KMS-11 (cell line): ENCODE measurements at regions not wholly inside any gene's neighbourhood (a gene's known extent, or its start where the extent isn't known, plus 50 kb on each side); places are given as distances from the start of the nearest gene placed in this dataset.

Experiments
- H2AFZ ChIP-seq: fragments of 200-600 bp; sonication (generic); 2 replicates; pipeline ENCODE4 v1.6.1; 2016; ENCODE audit warnings: antibody characterized with exemption, mixed run types, low read depth
- H3K27ac ChIP-seq: fragments of 200-600 bp; sonication (generic); 2 replicates; pipeline ENCODE4 v1.6.1; 2016; ENCODE audit warnings: mild to moderate bottlenecking, mixed run types
- H3K27me3 ChIP-seq: fragments of 200-600 bp; sonication (generic); 2 replicates; pipeline ENCODE4 v1.6.1; 2017; ENCODE audit warnings: mild to moderate bottlenecking, low read depth, mixed run types, moderate library complexity; ENCODE audit not compliant: insufficient read depth
- H3K36me3 ChIP-seq: fragments of 200-600 bp; sonication (generic); 2 replicates; pipeline ENCODE4 v1.6.1; 2017; ENCODE audit warnings: mild to moderate bottlenecking, mixed run types; ENCODE audit not compliant: insufficient read depth
- H3K4me1 ChIP-seq: fragments of 200-600 bp; sonication (generic); 2 replicates; pipeline ENCODE4 v1.6.1; 2016; ENCODE audit warnings: mild to moderate bottlenecking, low read depth, mixed run types; ENCODE audit not compliant: poor library complexity, severe bottlenecking
- H3K4me2 ChIP-seq: fragments of 200-600 bp; sonication (generic); 2 replicates; pipeline ENCODE4 v1.7.0; 2016; ENCODE audit warnings: mild to moderate bottlenecking, mixed run types
- H3K4me3 ChIP-seq: fragments of 200-600 bp; sonication (generic); IDR thresholded peaks from 2 replicates; pipeline ENCODE4 v1.6.1; 2017; ENCODE audit warnings: low read depth, low read length, mixed read lengths; ENCODE audit not compliant: insufficient read depth
- H3K79me2 ChIP-seq: fragments of 200-600 bp; sonication (generic); 2 replicates; pipeline ENCODE4 v1.6.1; 2016; ENCODE audit warnings: low read depth, mixed run types; ENCODE audit not compliant: insufficient read depth
- H3K9ac ChIP-seq: fragments of 200-600 bp; sonication (generic); 2 replicates; pipeline ENCODE4 v1.6.1; 2016; ENCODE audit warnings: mild to moderate bottlenecking, mixed run types
- H4K20me1 ChIP-seq: fragments of 200-600 bp; sonication (generic); 2 replicates; pipeline ENCODE4 v1.6.1; 2016; ENCODE audit warnings: mild to moderate bottlenecking, mixed run types; ENCODE audit not compliant: insufficient read depth
- TF ChIP-seq, protein P1 (sequence below): fragments of 200-600 bp; sonication (generic); conservative IDR thresholded peaks from 2 replicates; pipeline ENCODE4 v1.6.1; 2017; ENCODE audit warnings: low read depth, mild to moderate bottlenecking, antibody characterized with exemption, low read length, moderate library complexity, mixed read lengths

DNA sequence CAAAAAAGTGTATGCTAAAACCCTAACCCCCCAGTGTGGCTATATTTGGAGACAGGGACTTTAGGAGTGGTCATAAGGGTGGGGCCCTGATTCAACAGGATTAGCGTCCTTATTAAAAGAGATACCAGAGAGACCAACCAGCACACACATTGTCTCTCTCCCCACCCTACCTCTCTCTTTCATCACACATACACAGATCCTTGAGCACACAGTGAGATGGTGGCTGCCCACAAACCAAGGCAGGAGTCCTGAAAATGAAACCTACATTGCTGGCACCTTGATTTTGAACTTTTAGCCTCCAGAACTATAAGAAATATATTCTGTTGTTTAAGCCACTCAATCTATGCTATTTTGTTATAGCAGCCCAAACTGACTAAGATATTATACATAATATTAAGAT, 224.2 kb downstream of the KDR start:
- Histone ChIP-seq H3K27me3 (no peaks in the 10 kb centered on the region), H4K20me1 (no peaks in the 10 kb centered on the region), H3K4me3 (no peak overlapping the region), H3K36me3 (no peaks in the 10 kb centered on the region), H3K27ac (no peak overlapping the region), H3K79me2 (no peaks in the 10 kb centered on the region), H3K9ac (no peak overlapping the region), H3K4me2 (no peak overlapping the region), H3K4me1 (peaks cover 16% of the 10 kb centered on the region), H2AFZ (no peak overlapping the region)
- TF ChIP-seq, protein P1, sequence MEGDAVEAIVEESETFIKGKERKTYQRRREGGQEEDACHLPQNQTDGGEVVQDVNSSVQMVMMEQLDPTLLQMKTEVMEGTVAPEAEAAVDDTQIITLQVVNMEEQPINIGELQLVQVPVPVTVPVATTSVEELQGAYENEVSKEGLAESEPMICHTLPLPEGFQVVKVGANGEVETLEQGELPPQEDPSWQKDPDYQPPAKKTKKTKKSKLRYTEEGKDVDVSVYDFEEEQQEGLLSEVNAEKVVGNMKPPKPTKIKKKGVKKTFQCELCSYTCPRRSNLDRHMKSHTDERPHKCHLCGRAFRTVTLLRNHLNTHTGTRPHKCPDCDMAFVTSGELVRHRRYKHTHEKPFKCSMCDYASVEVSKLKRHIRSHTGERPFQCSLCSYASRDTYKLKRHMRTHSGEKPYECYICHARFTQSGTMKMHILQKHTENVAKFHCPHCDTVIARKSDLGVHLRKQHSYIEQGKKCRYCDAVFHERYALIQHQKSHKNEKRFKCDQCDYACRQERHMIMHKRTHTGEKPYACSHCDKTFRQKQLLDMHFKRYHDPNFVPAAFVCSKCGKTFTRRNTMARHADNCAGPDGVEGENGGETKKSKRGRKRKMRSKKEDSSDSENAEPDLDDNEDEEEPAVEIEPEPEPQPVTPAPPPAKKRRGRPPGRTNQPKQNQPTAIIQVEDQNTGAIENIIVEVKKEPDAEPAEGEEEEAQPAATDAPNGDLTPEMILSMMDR: no peak

DNA sequence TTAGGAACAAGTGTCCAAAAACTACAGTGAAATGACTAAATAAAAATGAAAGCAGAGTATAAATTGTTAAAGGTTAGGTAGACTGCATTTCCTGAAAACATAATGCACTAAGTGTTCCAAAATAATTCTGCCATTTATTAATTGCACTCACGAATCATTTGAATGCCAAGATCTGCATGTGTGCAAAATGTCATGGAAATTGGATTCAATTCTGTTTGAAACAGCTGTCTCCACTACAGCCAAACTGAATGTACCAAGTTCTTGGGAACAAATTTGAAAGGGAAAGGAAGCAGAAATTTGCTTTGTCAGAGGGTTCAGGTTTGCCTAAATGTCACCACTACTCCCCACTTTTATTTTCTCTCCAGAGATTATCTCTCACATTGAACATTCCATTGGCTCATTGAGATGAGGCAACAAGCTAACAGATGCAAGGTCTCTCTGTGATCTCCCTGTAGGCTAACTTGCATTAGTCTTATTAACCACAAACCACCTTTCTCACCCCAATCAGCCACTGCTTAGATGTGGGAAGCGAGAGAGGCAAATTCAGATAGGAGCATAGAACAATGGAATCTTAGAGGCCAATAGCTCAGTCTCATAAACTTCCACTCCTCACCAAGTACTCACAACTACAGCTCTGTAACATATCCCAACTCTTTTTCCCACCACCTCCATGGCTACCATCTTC, 226.6 kb downstream of the KDR start:
- no peaks in the 10 kb centered on the region for H3K79me2 ChIP-seq
- no peaks in the 10 kb centered on the region for H4K20me1 ChIP-seq
- no peaks in the 10 kb centered on the region for H3K27me3 ChIP-seq
- no peaks in the 10 kb centered on the region for H3K36me3 ChIP-seq
- peaks cover 16% of the 10 kb centered on the region for H3K4me1 ChIP-seq
- H3K4me2 ChIP-seq: no peak overlapping the region; the same call in 1 of the 2 replicates
- H3K4me3 ChIP-seq: no peak overlapping the region
- H3K27ac ChIP-seq: no peak overlapping the region
- no peak overlapping the region for H2AFZ ChIP-seq
- H3K9ac ChIP-seq: no peak overlapping the region
- TF ChIP-seq, protein P1: no peak

GRCh38 chr4:54898056-54898562, 227.3 kb downstream of the KDR start:
- no peak overlapping the region for H3K27ac ChIP-seq
- no peak overlapping the region for H3K4me3 ChIP-seq
- no peak overlapping the region for H3K4me2 ChIP-seq
- H2AFZ ChIP-seq: no peak overlapping the region
- no peaks in the 10 kb centered on the region for H3K27me3 ChIP-seq
- H4K20me1 ChIP-seq: no peaks in the 10 kb centered on the region
- no peaks in the 10 kb centered on the region for H3K36me3 ChIP-seq
- TF ChIP-seq, protein P1: no peak
- no peaks in the 10 kb centered on the region for H3K79me2 ChIP-seq
- peaks cover 16% of the 10 kb centered on the region for H3K4me1 ChIP-seq
- H3K9ac ChIP-seq: no peak overlapping the region

DNA sequence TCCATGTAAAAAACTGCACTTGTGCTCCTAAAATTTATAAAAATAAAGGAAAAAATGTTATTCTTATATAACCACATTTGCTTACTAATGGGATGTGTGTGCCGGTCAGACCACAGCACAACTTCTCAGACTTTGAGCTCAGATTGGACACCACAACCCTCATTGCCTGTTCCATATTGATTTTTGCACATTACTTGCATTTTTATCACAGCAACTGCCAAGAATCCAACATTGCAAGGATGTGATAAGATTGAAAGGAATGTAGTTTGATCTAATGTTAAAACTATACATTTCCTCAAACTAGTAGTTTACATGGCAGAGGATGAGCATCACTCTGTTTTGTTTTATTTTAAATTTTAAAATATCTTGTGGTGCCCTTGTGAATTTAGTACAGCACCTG, 227.8 kb downstream of the KDR start:
- H3K4me1 ChIP-seq: peaks cover 16% of the 10 kb centered on the region
- TF ChIP-seq, protein P1: no peak
- no peak overlapping the region for H3K9ac ChIP-seq
- no peaks in the 10 kb centered on the region for H3K36me3 ChIP-seq
- H3K4me3 ChIP-seq: no peak overlapping the region
- H4K20me1 ChIP-seq: no peaks in the 10 kb centered on the region
- no peaks in the 10 kb centered on the region for H3K27me3 ChIP-seq
- H2AFZ ChIP-seq: no peak overlapping the region
- no peak overlapping the region for H3K4me2 ChIP-seq
- no peaks in the 10 kb centered on the region for H3K79me2 ChIP-seq
- H3K27ac ChIP-seq: no peak overlapping the region
